CD8-positive, alpha-beta memory T cell (primary cell): ENCODE measurements at regions not wholly inside any gene's neighbourhood (a gene's known extent, or its start where the extent isn't known, plus 50 kb on each side); places are given as distances from the start of the nearest gene placed in this dataset.
A peak's percentile ranks its signal among the peaks of the same experiment; 100 is the strongest.

Experiments used
- CTCF ChIA-PET: fragments of 350-600 bp; sonication (Branson Sonifier 250); formaldehyde crosslinking; loops from one replicate; lab custom pipeline; 2021; ENCODE audit warnings: antibody characterized with exemption; lab: Charles Lee
- POLR2A ChIA-PET: fragments of 350-600 bp; sonication (Branson Sonifier 250); formaldehyde crosslinking; loops from one replicate; lab custom pipeline; 2021; ENCODE audit warnings: antibody characterized with exemption; lab: Charles Lee
- DNase-seq, 5 donors: peaks; one replicate each; pipeline versions ENCODE4 v3.0.0 to v3.0.0-alpha.2; 2020 to 2022; ENCODE audit warnings: mixed read lengths in 1 of 5
- H3K27ac ChIP-seq: one replicate; pipeline ENCODE4 v1.7.0; 2013; ENCODE audit warnings: low read depth, mild to moderate bottlenecking, low read length, moderate library complexity
- H3K27me3 ChIP-seq: 2 replicates; pipeline ENCODE4 v1.7.0; 2013; ENCODE audit warnings: low read length, mild to moderate bottlenecking; ENCODE audit not compliant: insufficient read depth, poor library complexity, severe bottlenecking
- H3K36me3 ChIP-seq: 2 replicates; pipeline ENCODE4 v1.7.0; 2013; ENCODE audit warnings: mild to moderate bottlenecking, low read length, moderate library complexity; ENCODE audit not compliant: insufficient read depth
- H3K4me1 ChIP-seq: 2 replicates; pipeline ENCODE4 v1.7.0; 2013; ENCODE audit warnings: mild to moderate bottlenecking, low read length, moderate library complexity; ENCODE audit not compliant: insufficient read depth
- H3K4me3 ChIP-seq: 2 replicates; pipeline ENCODE4 v1.7.0; 2013; ENCODE audit warnings: mild to moderate bottlenecking, low read length
- H3K9me3 ChIP-seq: 2 replicates; pipeline ENCODE4 v1.7.0; 2013; ENCODE audit warnings: mild to moderate bottlenecking, low read length
- H3K27ac Mint-ChIP-seq, 8 donors: one replicate each; pipeline ENCODE4 v1.8.0; 2020 to 2021; ENCODE audit warnings: mixed read lengths in 8 of 8, mild to moderate bottlenecking in 6 of 8, inconsistent platforms in 3 of 8, moderate library complexity in 3 of 8
- H3K27me3 Mint-ChIP-seq, 2 donors: one replicate each; pipeline ENCODE4 v1.8.0; 2020 to 2021; ENCODE audit warnings: mixed read lengths in 2 of 2, mild to moderate bottlenecking in 1 of 2, moderate library complexity in 1 of 2
- H3K36me3 Mint-ChIP-seq, 3 donors: one replicate each; pipeline ENCODE4 v1.8.0; 2020 to 2021; ENCODE audit warnings: mixed read lengths in 3 of 3, inconsistent platforms in 1 of 3, mild to moderate bottlenecking in 1 of 3
- H3K4me1 Mint-ChIP-seq, 3 donors: one replicate each; pipeline ENCODE4 v1.8.0; 2020 to 2021; ENCODE audit warnings: mixed read lengths in 3 of 3, inconsistent platforms in 1 of 3, mild to moderate bottlenecking in 1 of 3
- H3K4me3 Mint-ChIP-seq, 7 donors: one replicate each; pipeline ENCODE4 v1.8.0; 2020 to 2021; ENCODE audit warnings: mixed read lengths in 7 of 7, mild to moderate bottlenecking in 6 of 7, moderate library complexity in 4 of 7, inconsistent platforms in 2 of 7
- H3K9me3 Mint-ChIP-seq, 5 donors: one replicate each; pipeline ENCODE4 v1.8.0; 2020 to 2022; ENCODE audit warnings: mixed read lengths in 5 of 5, mild to moderate bottlenecking in 3 of 5, moderate library complexity in 2 of 5, inconsistent platforms in 1 of 5

GRCh38 chr1:182149411-182149965 is 88.0 kb upstream of the ZNF648 start:
- H3K4me1 ChIP-seq = no peaks in the 10 kb centered on the region
- no peaks in the 10 kb centered on the region for H3K36me3 Mint-ChIP-seq
- no peaks in the 10 kb centered on the region for H3K27me3 Mint-ChIP-seq
- no peak for DNase-seq
- no peaks in the 10 kb centered on the region for H3K36me3 ChIP-seq
- H3K4me3 Mint-ChIP-seq = no peak overlapping the region
- POLR2A ChIA-PET = no interaction called here
- CTCF ChIA-PET = interaction anchor here (1.1 kb wide), 1 partner anchor 247 kb away, joined by 4 read pairs; no protein-coding TSS in a partner anchor
- H3K27ac ChIP-seq = peak overlapping the region; percentile 29
- no peaks in the 10 kb centered on the region for H3K27me3 ChIP-seq
- peak overlapping the region in 2 of 8 donors; percentile 33 to 36 for H3K27ac Mint-ChIP-seq
- H3K9me3 ChIP-seq = no peaks in the 10 kb centered on the region
- H3K9me3 Mint-ChIP-seq = peaks cover 0 to under 1% (median 0%) of the 10 kb centered on the region in 5 donors
- H3K4me3 ChIP-seq = no peak overlapping the region
- H3K4me1 Mint-ChIP-seq = no peaks in the 10 kb centered on the region

GRCh38 chr1:182147951-182148350 is 86.4 kb upstream of the ZNF648 start:
- POLR2A ChIA-PET = no interaction called here
- Mint-ChIP-seq H3K27me3 (peaks cover 2 to 4% of the 10 kb centered on the region in 2 donors), H3K9me3 (no peaks in the 10 kb centered on the region), H3K27ac (no peak overlapping the region), H3K36me3 (no peaks in the 10 kb centered on the region), H3K4me3 (no peak overlapping the region), H3K4me1 (peaks cover 0 to 5% (median 1%) of the 10 kb centered on the region in 3 donors)
- no peaks in the 10 kb centered on the region for H3K27me3 ChIP-seq
- CTCF ChIA-PET = no interaction called here
- H3K36me3 ChIP-seq = no peaks in the 10 kb centered on the region
- H3K27ac ChIP-seq = no peak overlapping the region
- no peaks in the 10 kb centered on the region for H3K9me3 ChIP-seq
- no peaks in the 10 kb centered on the region for H3K4me1 ChIP-seq
- no peak for DNase-seq
- no peak overlapping the region for H3K4me3 ChIP-seq

GRCh38 chr1:182147136-182147820 is 85.8 kb upstream of the ZNF648 start:
- H3K4me1 ChIP-seq = no peaks in the 10 kb centered on the region
- no peaks in the 10 kb centered on the region for H3K36me3 ChIP-seq
- Mint-ChIP-seq H3K9me3 (no peaks in the 10 kb centered on the region), H3K36me3 (no peaks in the 10 kb centered on the region), H3K27ac (no peak overlapping the region), H3K4me1 (peaks cover 0 to 6% (median 1%) of the 10 kb centered on the region in 3 donors), H3K27me3 (peaks cover 5 to 10% of the 10 kb centered on the region in 2 donors), H3K4me3 (no peak overlapping the region)
- POLR2A ChIA-PET = no interaction called here
- CTCF ChIA-PET = no interaction called here
- no peaks in the 10 kb centered on the region for H3K27me3 ChIP-seq
- H3K4me3 ChIP-seq = no peak overlapping the region
- DNase-seq = no peak
- H3K27ac ChIP-seq = no peak overlapping the region
- no peaks in the 10 kb centered on the region for H3K9me3 ChIP-seq

- Mint-ChIP-seq H3K9me3 (no peaks in the 10 kb centered on the region), H3K4me1 (peaks cover 0 to 6% (median 1%) of the 10 kb centered on the region in 3 donors), H3K27ac (no peak overlapping the region), H3K27me3 (peaks cover 5 to 16% of the 10 kb centered on the region in 2 donors), H3K36me3 (no peaks in the 10 kb centered on the region), H3K4me3 (no peak overlapping the region)
- ChIA-PET POLR2A (no interaction called here), CTCF (interaction anchor here (6.9 kb wide), 1 partner anchor 250 kb away, joined by 113 read pairs; no protein-coding TSS in a partner anchor)
- Histone ChIP-seq H3K4me3 (no peak overlapping the region), H3K4me1 (no peaks in the 10 kb centered on the region), H3K36me3 (no peaks in the 10 kb centered on the region), H3K9me3 (no peaks in the 10 kb centered on the region), H3K27me3 (no peaks in the 10 kb centered on the region), H3K27ac (no peak overlapping the region)
- no peak for DNase-seq
These were observed 84.8 kb upstream of the ZNF648 start for GRCh38 chr1:182146286-182146685.

GRCh38 chr1:182145441-182145840 is 83.9 kb upstream of the ZNF648 start:
- no peaks in the 10 kb centered on the region for H3K4me1 ChIP-seq
- CTCF ChIA-PET = interaction anchor here (1.5 to 6.9 kb wide), 2 partner anchors 235 to 251 kb away, joined by 4 to 113 read pairs; no protein-coding TSS in a partner anchor
- H3K4me3 ChIP-seq = no peak overlapping the region
- no peaks in the 10 kb centered on the region for H3K36me3 Mint-ChIP-seq
- H3K4me1 Mint-ChIP-seq = peaks cover 0 to 6% (median 1%) of the 10 kb centered on the region in 3 donors
- peaks cover 5 to 21% of the 10 kb centered on the region in 2 donors for H3K27me3 Mint-ChIP-seq
- H3K27me3 ChIP-seq = no peaks in the 10 kb centered on the region
- POLR2A ChIA-PET = no interaction called here
- no peak for DNase-seq
- no peak overlapping the region for H3K27ac Mint-ChIP-seq
- H3K27ac ChIP-seq = no peak overlapping the region
- no peak overlapping the region for H3K4me3 Mint-ChIP-seq
- no peaks in the 10 kb centered on the region for H3K9me3 ChIP-seq
- H3K9me3 Mint-ChIP-seq = no peaks in the 10 kb centered on the region
- H3K36me3 ChIP-seq = no peaks in the 10 kb centered on the region

- POLR2A ChIA-PET = interaction anchor here (2.0 kb wide), 1 partner anchor 252 kb away, joined by 8 read pairs; no protein-coding TSS in a partner anchor
- Mint-ChIP-seq H3K4me1 (peaks cover 0 to 6% (median 1%) of the 10 kb centered on the region in 3 donors), H3K4me3 (no peak overlapping the region), H3K36me3 (no peaks in the 10 kb centered on the region), H3K27ac (peak overlapping the region in 1 of 8 donors; percentile 17), H3K27me3 (peaks cover 8 to 26% of the 10 kb centered on the region in 2 donors), H3K9me3 (no peaks in the 10 kb centered on the region)
- Histone ChIP-seq H3K36me3 (no peaks in the 10 kb centered on the region), H3K27me3 (no peaks in the 10 kb centered on the region), H3K4me1 (no peaks in the 10 kb centered on the region), H3K27ac (no peak overlapping the region), H3K9me3 (no peaks in the 10 kb centered on the region), H3K4me3 (no peak overlapping the region)
- CTCF ChIA-PET = interaction anchor here (1.5 to 6.9 kb wide), 4 partner anchors 60 to 256 kb away, joined by 4 to 113 read pairs (median 19); partner anchors contain the start of gene TEDDM1
- DNase-seq = no peak
These were observed 83.1 kb upstream of the ZNF648 start for GRCh38 chr1:182144646-182145030.

- Histone ChIP-seq H3K9me3 (no peaks in the 10 kb centered on the region), H3K27me3 (no peaks in the 10 kb centered on the region), H3K4me1 (no peaks in the 10 kb centered on the region), H3K36me3 (no peaks in the 10 kb centered on the region), H3K4me3 (no peak overlapping the region), H3K27ac (peak overlapping the region; percentile 12)
- DNase-seq = no peak
- Mint-ChIP-seq H3K4me3 (no peak overlapping the region), H3K27ac (no peak overlapping the region), H3K9me3 (no peaks in the 10 kb centered on the region), H3K36me3 (no peaks in the 10 kb centered on the region), H3K4me1 (peaks cover 0 to 6% (median 1%) of the 10 kb centered on the region in 3 donors), H3K27me3 (peaks cover 8 to 26% of the 10 kb centered on the region in 2 donors)
- ChIA-PET POLR2A (interaction anchor here (0.5 to 2.0 kb wide), 3 partner anchors 248 to 253 kb away, joined by 4 to 8 read pairs (median 6); no protein-coding TSS in a partner anchor), CTCF (interaction anchor here (0.7 to 6.9 kb wide), 27 partner anchors 9 to 276 kb away, joined by 3 to 113 read pairs (median 5); partner anchors contain the start of genes GLUL and TEDDM1)
These were observed 82.5 kb upstream of the ZNF648 start for GRCh38 chr1:182143825-182144645.
